Activated CD8-positive, alpha-beta T cell treated with anti-CD3 and anti-CD28 coated beads, Interleukin-2, amount 10 ng/mL, durations not matched to agents 7 days and 5 days (primary cell): ENCODE measurements at regions not wholly inside any gene's neighbourhood (a gene's known extent, or its start where the extent isn't known, plus 50 kb on each side); places are given as distances from the start of the nearest gene placed in this dataset.

Experiments
- ATAC-seq: fragments of 150-1000 bp; cut with Tn5 transposase; one replicate; pipeline ENCODE4 v1.10.0; 2021; ENCODE audit warnings: moderate library complexity
- CTCF ChIA-PET: fragments of 350-600 bp; sonication (Branson Sonifier 250); formaldehyde crosslinking; loops from one replicate; lab custom pipeline; 2021; ENCODE audit warnings: antibody characterized with exemption; lab: Charles Lee
- POLR2A ChIA-PET: fragments of 350-600 bp; sonication (Branson Sonifier 250); formaldehyde crosslinking; loops from one replicate; lab custom pipeline; 2021; ENCODE audit warnings: antibody characterized with exemption; lab: Charles Lee
- DNase-seq: peaks from one replicate; pipeline ENCODE4 v3.0.0-alpha.2; 2020
- H3K27ac Mint-ChIP-seq: one replicate; pipeline ENCODE4 v1.8.0; 2021; ENCODE audit warnings: mild to moderate bottlenecking, mixed read lengths
- H3K27me3 Mint-ChIP-seq: one replicate; pipeline ENCODE4 v1.8.0; 2021; ENCODE audit warnings: low read depth, mixed read lengths
- H3K36me3 Mint-ChIP-seq: one replicate; pipeline ENCODE4 v1.8.0; 2021; ENCODE audit warnings: low read depth, mixed read lengths
- H3K4me1 Mint-ChIP-seq: one replicate; pipeline ENCODE4 v1.8.0; 2021; ENCODE audit warnings: low read depth, mixed read lengths
- H3K4me3 Mint-ChIP-seq: one replicate; pipeline ENCODE4 v1.8.0; 2021; ENCODE audit warnings: mild to moderate bottlenecking, mixed read lengths
- H3K9me3 Mint-ChIP-seq: one replicate; pipeline ENCODE4 v1.8.0; 2022; ENCODE audit warnings: mixed read lengths; ENCODE audit not compliant: insufficient read depth

- Mint-ChIP-seq H3K4me3 (no peak overlapping the region), H3K9me3 (no peaks in the 10 kb centered on the region), H3K27me3 (no peaks in the 10 kb centered on the region), H3K36me3 (no peaks in the 10 kb centered on the region), H3K27ac (no peak overlapping the region), H3K4me1 (peaks cover 4% of the 10 kb centered on the region)
- ChIA-PET POLR2A (no interaction called here), CTCF (interaction anchor here (1.3 kb wide), 1 partner anchor 14 kb away, joined by 4 read pairs; no protein-coding TSS in a partner anchor)
- ATAC-seq (no peak), DNase-seq (no peak)
Measured at GRCh38 chr2:217666338-217666737, 336.5 kb downstream of the TNS1 start.

- Mint-ChIP-seq H3K27ac (no peak overlapping the region), H3K4me1 (peaks cover 14% of the 10 kb centered on the region), H3K27me3 (peaks cover 4% of the 10 kb centered on the region), H3K9me3 (no peaks in the 10 kb centered on the region), H3K4me3 (no peak overlapping the region), H3K36me3 (no peaks in the 10 kb centered on the region)
- no peak for ATAC-seq
- ChIA-PET CTCF (no interaction called here), POLR2A (no interaction called here)
- no peak for DNase-seq
Measured at GRCh38 chr2:217664761-217665160, 338.0 kb downstream of the TNS1 start.

- ATAC-seq (no peak), DNase-seq (no peak)
- Mint-ChIP-seq H3K36me3 (no peaks in the 10 kb centered on the region), H3K27ac (no peak overlapping the region), H3K27me3 (peaks cover 6% of the 10 kb centered on the region), H3K9me3 (no peaks in the 10 kb centered on the region), H3K4me1 (peaks cover 14% of the 10 kb centered on the region), H3K4me3 (no peak overlapping the region)
- CTCF ChIA-PET = interaction anchor here (0.8 to 2.9 kb wide), 2 partner anchors 12 to 13 kb away, joined by 3 to 15 read pairs; no protein-coding TSS in a partner anchor
- POLR2A ChIA-PET = no interaction called here
Measured at GRCh38 chr2:217662984-217663602, 339.7 kb downstream of the TNS1 start.

- H3K36me3 Mint-ChIP-seq = no peaks in the 10 kb centered on the region
- no peaks in the 10 kb centered on the region for H3K9me3 Mint-ChIP-seq
- H3K4me1 Mint-ChIP-seq = peaks cover 14% of the 10 kb centered on the region
- H3K27me3 Mint-ChIP-seq = peaks cover 6% of the 10 kb centered on the region
- DNase-seq (no peak), ATAC-seq (no peak)
- POLR2A ChIA-PET = no interaction called here
- CTCF ChIA-PET = interaction anchor here (2.9 kb wide), 1 partner anchor 10 kb away, joined by 15 read pairs; no protein-coding TSS in a partner anchor
- H3K4me3 Mint-ChIP-seq = no peak overlapping the region
- no peak overlapping the region for H3K27ac Mint-ChIP-seq
Measured at GRCh38 chr2:217661378-217661777, 341.4 kb downstream of the TNS1 start.

- Mint-ChIP-seq H3K9me3 (no peaks in the 10 kb centered on the region), H3K27me3 (peaks cover 8% of the 10 kb centered on the region), H3K4me1 (peaks cover 14% of the 10 kb centered on the region), H3K36me3 (no peaks in the 10 kb centered on the region), H3K27ac (no peak overlapping the region), H3K4me3 (no peak overlapping the region)
- POLR2A ChIA-PET = no interaction called here
- DNase-seq (no peak), ATAC-seq (no peak)
- CTCF ChIA-PET = interaction anchor here (1.1 to 2.9 kb wide), 2 partner anchors 9 to 53 kb away, joined by 4 to 15 read pairs; no protein-coding TSS in a partner anchor
Measured at GRCh38 chr2:217660423-217660822, 342.4 kb downstream of the TNS1 start.

GRCh38 chr2:217658806-217659205, 344.0 kb downstream of the TNS1 start:
- ChIA-PET POLR2A (no interaction called here), CTCF (interaction anchor here (0.6 kb wide), 1 partner anchor 95 kb away, joined by 3 read pairs; no protein-coding TSS in a partner anchor)
- DNase-seq (no peak), ATAC-seq (no peak)
- Mint-ChIP-seq H3K4me3 (no peak overlapping the region), H3K27me3 (peaks cover 10% of the 10 kb centered on the region), H3K4me1 (peaks cover 14% of the 10 kb centered on the region), H3K27ac (no peak overlapping the region), H3K36me3 (no peaks in the 10 kb centered on the region), H3K9me3 (no peaks in the 10 kb centered on the region)

GRCh38 chr2:217657252-217657651, 345.5 kb downstream of the TNS1 start:
- peaks cover 14% of the 10 kb centered on the region for H3K4me1 Mint-ChIP-seq
- H3K27me3 Mint-ChIP-seq = peaks cover 10% of the 10 kb centered on the region
- ChIA-PET POLR2A (no interaction called here), CTCF (no interaction called here)
- H3K4me3 Mint-ChIP-seq = no peak overlapping the region
- H3K36me3 Mint-ChIP-seq = no peaks in the 10 kb centered on the region
- H3K9me3 Mint-ChIP-seq = no peaks in the 10 kb centered on the region
- DNase-seq = no peak
- no peak overlapping the region for H3K27ac Mint-ChIP-seq
- no peak for ATAC-seq

- ChIA-PET CTCF (interaction anchor here (1.1 kb wide), 1 partner anchor 57 kb away, joined by 3 read pairs; no protein-coding TSS in a partner anchor), POLR2A (no interaction called here)
- DNase-seq (no peak), ATAC-seq (no peak)
- H3K9me3 Mint-ChIP-seq = no peaks in the 10 kb centered on the region
- H3K27ac Mint-ChIP-seq = no peak overlapping the region
- peaks cover 9% of the 10 kb centered on the region for H3K4me1 Mint-ChIP-seq
- H3K36me3 Mint-ChIP-seq = no peaks in the 10 kb centered on the region
- peaks cover 10% of the 10 kb centered on the region for H3K27me3 Mint-ChIP-seq
- no peak overlapping the region for H3K4me3 Mint-ChIP-seq
Measured at GRCh38 chr2:217656316-217656715, 346.5 kb downstream of the TNS1 start.

- peaks cover 4% of the 10 kb centered on the region for H3K4me1 Mint-ChIP-seq
- H3K9me3 Mint-ChIP-seq = no peaks in the 10 kb centered on the region
- no peak for ATAC-seq
- no peak for DNase-seq
- H3K27me3 Mint-ChIP-seq = peaks cover 8% of the 10 kb centered on the region
- ChIA-PET CTCF (interaction anchor here (1.1 kb wide), 1 partner anchor 58 kb away, joined by 3 read pairs; no protein-coding TSS in a partner anchor), POLR2A (no interaction called here)
- no peaks in the 10 kb centered on the region for H3K36me3 Mint-ChIP-seq
- H3K27ac Mint-ChIP-seq = no peak overlapping the region
- H3K4me3 Mint-ChIP-seq = no peak overlapping the region
Measured at GRCh38 chr2:217655651-217656050, 347.1 kb downstream of the TNS1 start.

GRCh38 chr2:217654168-217654567, 348.6 kb downstream of the TNS1 start:
- Mint-ChIP-seq H3K4me3 (no peak overlapping the region), H3K36me3 (no peaks in the 10 kb centered on the region), H3K9me3 (no peaks in the 10 kb centered on the region), H3K4me1 (no peaks in the 10 kb centered on the region), H3K27ac (no peak overlapping the region), H3K27me3 (peaks cover 4% of the 10 kb centered on the region)
- no peak for ATAC-seq
- no peak for DNase-seq
- CTCF ChIA-PET = interaction anchor here (0.6 to 1.4 kb wide), 2 partner anchors 20 to 132 kb away, joined by 3 to 4 read pairs; no protein-coding TSS in a partner anchor
- POLR2A ChIA-PET = no interaction called here

- no peak overlapping the region for H3K4me3 Mint-ChIP-seq
- peaks cover 4% of the 10 kb centered on the region for H3K27me3 Mint-ChIP-seq
- ChIA-PET CTCF (interaction anchor here (0.6 to 3.4 kb wide), 7 partner anchors 14 to 133 kb away, joined by 3 to 28 read pairs (median 4); no protein-coding TSS in a partner anchor), POLR2A (no interaction called here)
- no peak overlapping the region for H3K27ac Mint-ChIP-seq
- ATAC-seq (no peak), DNase-seq (no peak)
- no peaks in the 10 kb centered on the region for H3K36me3 Mint-ChIP-seq
- no peaks in the 10 kb centered on the region for H3K9me3 Mint-ChIP-seq
- no peaks in the 10 kb centered on the region for H3K4me1 Mint-ChIP-seq
Measured at GRCh38 chr2:217652761-217653639, 349.8 kb downstream of the TNS1 start.
